Ishikawa (cell line): ENCODE measurements at regions not wholly inside any gene's neighbourhood (a gene's known extent, or its start where the extent isn't known, plus 50 kb on each side); places are given as distances from the start of the nearest gene placed in this dataset.

ENCODE experiments used
- CEBPB ChIP-seq: IDR thresholded peaks from 2 replicates; pipeline ENCODE4 v1.6.1; 2012
- CREB1 ChIP-seq: IDR thresholded peaks from 2 replicates; pipeline ENCODE4 v1.6.1; 2012; ENCODE audit warnings: low read depth
- EGR1 ChIP-seq: IDR thresholded peaks from 2 replicates; pipeline ENCODE4 v1.6.1; 2012
- EP300 ChIP-seq: IDR thresholded peaks from 2 replicates; pipeline ENCODE4 v1.6.1; 2012; ENCODE audit warnings: borderline replicate concordance
- FOXM1 ChIP-seq: IDR thresholded peaks from 2 replicates; pipeline ENCODE4 v1.6.1; 2012; ENCODE audit warnings: low read depth, borderline replicate concordance
- NFIC ChIP-seq: IDR thresholded peaks from 2 replicates; pipeline ENCODE4 v1.6.1; 2012
- RAD21 ChIP-seq: IDR thresholded peaks from 2 replicates; pipeline ENCODE4 v1.6.1; 2012; ENCODE audit warnings: low read depth
- TAF1 ChIP-seq: IDR thresholded peaks from 2 replicates; pipeline ENCODE4 v1.6.1; 2012; ENCODE audit warnings: low read depth, mild to moderate bottlenecking
- TCF12 ChIP-seq: IDR thresholded peaks from 2 replicates; pipeline ENCODE4 v1.6.1; 2012; ENCODE audit warnings: low read depth
- TEAD4 ChIP-seq: IDR thresholded peaks from 2 replicates; pipeline ENCODE4 v1.6.1; 2012
- YY1 ChIP-seq: IDR thresholded peaks from 2 replicates; pipeline ENCODE4 v1.6.1; 2012; ENCODE audit warnings: low read depth
- ZBTB7A ChIP-seq: IDR thresholded peaks from 2 replicates; pipeline ENCODE4 v1.6.1; 2012; ENCODE audit warnings: low read depth
- TF ChIP-seq, protein P1 (sequence below): IDR thresholded peaks from 2 replicates; pipeline ENCODE4 v1.6.1; 2012; ENCODE audit warnings: low read depth, mild to moderate bottlenecking
- TF ChIP-seq, protein P2 (sequence below): IDR thresholded peaks from 2 replicates; pipeline ENCODE4 v1.6.1; 2012
- TF ChIP-seq, protein P3 (sequence below): IDR thresholded peaks from 2 replicates; pipeline ENCODE4 v1.6.1; 2012

DNA sequence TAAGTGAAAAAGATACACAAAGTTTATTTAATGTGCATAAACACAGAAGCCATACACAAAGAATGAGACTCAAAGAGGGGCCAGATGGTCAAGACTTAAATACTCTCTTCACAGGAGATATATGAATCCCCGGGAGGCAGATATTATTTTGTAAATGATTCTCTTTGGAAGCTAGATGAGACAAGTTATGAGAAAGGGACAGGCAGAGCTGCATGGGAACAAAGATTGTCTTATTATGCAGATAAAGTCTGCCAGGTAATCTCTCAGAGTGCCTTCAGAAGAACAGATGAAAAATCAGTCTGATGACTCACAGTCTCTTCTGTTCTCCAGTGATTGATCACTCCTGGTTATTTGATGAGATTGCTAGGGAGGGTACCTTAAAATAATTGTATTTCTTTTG lies 89.0 kb downstream of the NAF1 start:
- no peak for TF ChIP-seq EP300
- no peak for TF ChIP-seq YY1
- TF ChIP-seq, protein P1, sequence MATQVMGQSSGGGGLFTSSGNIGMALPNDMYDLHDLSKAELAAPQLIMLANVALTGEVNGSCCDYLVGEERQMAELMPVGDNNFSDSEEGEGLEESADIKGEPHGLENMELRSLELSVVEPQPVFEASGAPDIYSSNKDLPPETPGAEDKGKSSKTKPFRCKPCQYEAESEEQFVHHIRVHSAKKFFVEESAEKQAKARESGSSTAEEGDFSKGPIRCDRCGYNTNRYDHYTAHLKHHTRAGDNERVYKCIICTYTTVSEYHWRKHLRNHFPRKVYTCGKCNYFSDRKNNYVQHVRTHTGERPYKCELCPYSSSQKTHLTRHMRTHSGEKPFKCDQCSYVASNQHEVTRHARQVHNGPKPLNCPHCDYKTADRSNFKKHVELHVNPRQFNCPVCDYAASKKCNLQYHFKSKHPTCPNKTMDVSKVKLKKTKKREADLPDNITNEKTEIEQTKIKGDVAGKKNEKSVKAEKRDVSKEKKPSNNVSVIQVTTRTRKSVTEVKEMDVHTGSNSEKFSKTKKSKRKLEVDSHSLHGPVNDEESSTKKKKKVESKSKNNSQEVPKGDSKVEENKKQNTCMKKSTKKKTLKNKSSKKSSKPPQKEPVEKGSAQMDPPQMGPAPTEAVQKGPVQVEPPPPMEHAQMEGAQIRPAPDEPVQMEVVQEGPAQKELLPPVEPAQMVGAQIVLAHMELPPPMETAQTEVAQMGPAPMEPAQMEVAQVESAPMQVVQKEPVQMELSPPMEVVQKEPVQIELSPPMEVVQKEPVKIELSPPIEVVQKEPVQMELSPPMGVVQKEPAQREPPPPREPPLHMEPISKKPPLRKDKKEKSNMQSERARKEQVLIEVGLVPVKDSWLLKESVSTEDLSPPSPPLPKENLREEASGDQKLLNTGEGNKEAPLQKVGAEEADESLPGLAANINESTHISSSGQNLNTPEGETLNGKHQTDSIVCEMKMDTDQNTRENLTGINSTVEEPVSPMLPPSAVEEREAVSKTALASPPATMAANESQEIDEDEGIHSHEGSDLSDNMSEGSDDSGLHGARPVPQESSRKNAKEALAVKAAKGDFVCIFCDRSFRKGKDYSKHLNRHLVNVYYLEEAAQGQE, result no peak
- TF ChIP-seq TEAD4, result no peak
- TF ChIP-seq FOXM1, result no peak
- no peak for TF ChIP-seq CREB1
- no peak for TF ChIP-seq TAF1
- TF ChIP-seq TCF12, result no peak
- no peak for TF ChIP-seq EGR1
- no peak for TF ChIP-seq NFIC
- no peak for TF ChIP-seq ZBTB7A
- TF ChIP-seq, protein P2, sequence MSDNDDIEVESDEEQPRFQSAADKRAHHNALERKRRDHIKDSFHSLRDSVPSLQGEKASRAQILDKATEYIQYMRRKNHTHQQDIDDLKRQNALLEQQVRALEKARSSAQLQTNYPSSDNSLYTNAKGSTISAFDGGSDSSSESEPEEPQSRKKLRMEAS, result no peak

DNA sequence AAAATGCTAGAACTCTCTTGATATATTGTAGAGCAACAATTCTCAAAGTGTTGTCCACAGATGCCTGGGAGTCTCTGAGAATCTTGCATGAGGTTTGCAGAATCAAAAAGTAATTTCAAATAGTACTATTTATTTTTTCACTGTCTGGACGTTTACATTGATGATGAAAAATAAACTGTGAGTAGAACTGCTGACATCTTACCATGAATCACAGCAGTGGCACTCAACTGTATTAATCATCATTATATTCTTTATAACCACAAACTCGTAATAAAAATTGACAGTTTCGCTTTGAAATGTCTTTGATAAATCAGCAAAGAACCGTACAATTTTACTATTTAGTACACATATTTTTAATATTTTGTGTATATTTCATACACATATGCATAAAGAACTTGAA lies 94.5 kb downstream of the NAF1 start:
- TF ChIP-seq YY1 (no peak), EP300 (no peak), FOXM1 (no peak)
- TF ChIP-seq, protein P2, result no peak

DNA sequence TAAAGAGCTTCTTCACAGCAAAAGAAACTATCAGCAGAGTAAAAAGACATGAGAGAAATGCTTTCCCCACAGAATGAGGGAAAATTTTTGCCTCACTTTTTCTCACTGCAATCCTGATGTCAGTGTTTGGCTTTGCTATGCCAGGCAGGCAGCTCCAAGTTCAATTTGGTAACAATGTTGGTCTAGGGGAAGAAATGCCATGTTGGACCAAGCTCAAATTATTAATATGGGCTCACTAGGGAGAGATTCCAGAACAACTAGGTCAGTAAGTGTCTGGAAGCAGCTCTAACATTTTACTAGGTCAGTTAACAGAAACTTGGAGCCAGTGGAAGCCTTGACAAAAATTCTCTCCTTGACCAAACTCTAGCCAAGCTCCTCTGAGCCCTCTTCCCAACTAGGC lies 95.4 kb downstream of the NAF1 start:
- TF ChIP-seq YY1 (no peak), ZBTB7A (no peak), CREB1 (no peak), FOXM1 (no peak), NFIC (no peak), TEAD4 (no peak), EP300 (no peak), TCF12 (no peak), TAF1 (no peak), RAD21 (no peak), EGR1 (no peak), CEBPB (no peak)
- TF ChIP-seq, protein P2, result no peak
- TF ChIP-seq, protein P3, sequence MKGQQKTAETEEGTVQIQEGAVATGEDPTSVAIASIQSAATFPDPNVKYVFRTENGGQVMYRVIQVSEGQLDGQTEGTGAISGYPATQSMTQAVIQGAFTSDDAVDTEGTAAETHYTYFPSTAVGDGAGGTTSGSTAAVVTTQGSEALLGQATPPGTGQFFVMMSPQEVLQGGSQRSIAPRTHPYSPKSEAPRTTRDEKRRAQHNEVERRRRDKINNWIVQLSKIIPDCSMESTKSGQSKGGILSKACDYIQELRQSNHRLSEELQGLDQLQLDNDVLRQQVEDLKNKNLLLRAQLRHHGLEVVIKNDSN, result no peak
- TF ChIP-seq, protein P1, result no peak

DNA sequence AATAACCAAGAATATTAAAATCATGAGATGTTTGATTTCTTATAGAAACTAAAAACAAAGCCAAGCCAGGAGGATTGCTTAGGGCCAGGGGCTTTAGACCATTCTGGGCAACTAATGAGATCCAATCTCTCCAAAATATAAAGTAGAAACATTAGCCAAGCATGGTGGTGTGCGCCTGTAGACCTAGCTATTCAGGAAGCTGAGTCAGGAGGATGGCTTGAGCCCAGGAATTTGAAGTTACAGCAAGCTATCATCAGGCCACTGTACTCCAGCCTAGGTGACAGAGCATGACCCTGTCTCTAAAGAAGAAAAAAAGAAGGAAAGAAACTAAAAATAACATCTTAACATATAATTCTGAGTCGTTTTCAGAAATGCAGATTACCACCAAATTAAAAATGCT lies 96.7 kb downstream of the NAF1 start:
- TF ChIP-seq CEBPB, result no peak
- no peak for TF ChIP-seq TAF1
- TF ChIP-seq TCF12, result no peak
- no peak for TF ChIP-seq TEAD4
- TF ChIP-seq, protein P2, result no peak
- no peak for TF ChIP-seq RAD21
- TF ChIP-seq, protein P1, result no peak
- TF ChIP-seq YY1, result no peak
- TF ChIP-seq EGR1, result no peak
- TF ChIP-seq EP300, result no peak
- TF ChIP-seq CREB1, result no peak
- TF ChIP-seq, protein P3, result no peak
- no peak for TF ChIP-seq FOXM1
- TF ChIP-seq ZBTB7A, result no peak
- TF ChIP-seq NFIC, result no peak
